ENCODE measurements at regions not wholly inside any gene's neighbourhood (a gene's known extent, or its start where the extent isn't known, plus 50 kb on each side); places are given as distances from the start of the nearest gene placed in this dataset.

DNA sequence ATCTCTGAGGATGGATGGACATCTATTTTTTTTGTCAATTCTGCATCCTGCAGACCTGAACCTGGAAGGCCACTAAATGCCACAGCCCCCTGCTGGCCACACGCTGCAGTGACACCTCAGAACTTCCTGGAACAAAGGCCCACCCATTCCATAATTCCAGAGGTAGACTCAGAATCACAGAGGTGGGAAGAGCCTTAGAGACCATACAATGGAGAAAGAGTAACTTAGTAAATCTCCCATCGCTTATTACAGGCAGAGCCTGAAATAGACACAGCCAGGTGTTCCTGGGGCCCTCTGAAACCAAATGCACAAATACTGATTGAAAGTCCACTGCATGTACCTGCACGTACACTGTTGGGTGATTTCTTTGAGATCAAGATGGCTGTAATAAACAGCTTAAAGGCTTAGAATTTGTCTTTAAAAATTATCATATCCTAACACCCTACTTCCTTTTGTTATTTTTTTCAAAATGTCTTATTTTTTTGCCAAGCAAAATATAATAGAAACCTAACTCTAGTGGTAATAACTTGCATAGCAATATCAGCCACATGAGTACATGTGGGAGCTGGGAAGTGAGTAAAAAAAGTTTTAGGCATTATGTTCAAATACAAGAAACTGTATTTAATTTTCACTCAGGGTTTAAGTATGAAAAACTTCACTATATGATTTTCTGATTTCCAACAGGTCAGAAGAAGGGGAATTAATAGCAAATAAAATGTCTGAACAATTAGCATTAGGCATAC, 62.7 kb downstream of the EOMES start:
- Histone ChIP-seq H3K9me2 (ENCODE audit: insufficient read depth) (no peaks in the 10 kb centered on the region), H3K4me2 (ENCODE audit: low read length) (no peak overlapping the region), H4K20me1 (ENCODE audit: insufficient read depth) (no peaks in the 10 kb centered on the region), H3K4me1 (ENCODE audit: control insufficient read depth in 1 of 2, insufficient read depth in 2 of 2, low read length in 2 of 2) (peaks cover 5% of the 10 kb centered on the region in 2 experiments; a peak in 3 of 4 replicates), H3K27ac (ENCODE audit: low read depth, low read length) (no peak overlapping the region), H2AFZ (ENCODE audit: low read depth, low read length, poor library complexity, severe bottlenecking) (peak overlapping the region; percentile 88), H3K27me3 (ENCODE audit: insufficient read depth, low read length) (no peaks in the 10 kb centered on the region), H3K9me3 (ENCODE audit: control insufficient read depth in 1 of 2, insufficient read depth in 1 of 2, low read depth in 1 of 2, low read length in 2 of 2) (no peaks in the 10 kb centered on the region), H3K36me3 (ENCODE audit: control insufficient read depth in 1 of 2, insufficient read depth in 2 of 2, low read length in 2 of 2) (no peaks in the 10 kb centered on the region), H3K9ac (ENCODE audit: low read length) (no peak overlapping the region), H3K79me2 (ENCODE audit: insufficient read depth, low read length) (no peaks in the 10 kb centered on the region), H3K4me3 (replicated peaks in 1 of 2; ENCODE audit: low read depth in 1 of 2, low read length in 2 of 2) (no peak overlapping the region)
- ATAC-seq (peak; percentile 97), DNase-seq (ENCODE audit: low read depth, low spot score) (peak; percentile 62)
- ChIA-PET RAD21 (ENCODE audit: low non-redundant PET in 1 of 2, low total read pairs in 2 of 2, uncharacterized antibody in 2 of 2, unreplicated experiment in 2 of 2) (no interaction called here), CTCF (interaction anchor here (0.6 to 1.9 kb wide), 5 partner anchors 8 to 22 kb away, joined by 3 to 6 read pairs (median 6); no protein-coding TSS in a partner anchor), POLR2A (no interaction called here)
- BruUV-seq (replicated peaks), result no TSS peak
- TF ChIP-seq, protein P1, sequence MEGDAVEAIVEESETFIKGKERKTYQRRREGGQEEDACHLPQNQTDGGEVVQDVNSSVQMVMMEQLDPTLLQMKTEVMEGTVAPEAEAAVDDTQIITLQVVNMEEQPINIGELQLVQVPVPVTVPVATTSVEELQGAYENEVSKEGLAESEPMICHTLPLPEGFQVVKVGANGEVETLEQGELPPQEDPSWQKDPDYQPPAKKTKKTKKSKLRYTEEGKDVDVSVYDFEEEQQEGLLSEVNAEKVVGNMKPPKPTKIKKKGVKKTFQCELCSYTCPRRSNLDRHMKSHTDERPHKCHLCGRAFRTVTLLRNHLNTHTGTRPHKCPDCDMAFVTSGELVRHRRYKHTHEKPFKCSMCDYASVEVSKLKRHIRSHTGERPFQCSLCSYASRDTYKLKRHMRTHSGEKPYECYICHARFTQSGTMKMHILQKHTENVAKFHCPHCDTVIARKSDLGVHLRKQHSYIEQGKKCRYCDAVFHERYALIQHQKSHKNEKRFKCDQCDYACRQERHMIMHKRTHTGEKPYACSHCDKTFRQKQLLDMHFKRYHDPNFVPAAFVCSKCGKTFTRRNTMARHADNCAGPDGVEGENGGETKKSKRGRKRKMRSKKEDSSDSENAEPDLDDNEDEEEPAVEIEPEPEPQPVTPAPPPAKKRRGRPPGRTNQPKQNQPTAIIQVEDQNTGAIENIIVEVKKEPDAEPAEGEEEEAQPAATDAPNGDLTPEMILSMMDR (IDR thresholded peaks at IDR 0.05 in 2 of 3, conservative IDR thresholded peaks at IDR 0.05 in 1 of 3; ENCODE audit: borderline replicate concordance in 1 of 3, insufficient read depth in 1 of 3, low read depth in 2 of 3, low read length in 2 of 3), result peak; percentile 75 to 92 (median 80)
- TF ChIP-seq ELF1 (IDR thresholded peaks at IDR 0.05; ENCODE audit: borderline replicate concordance, low read depth), result peak; percentile 48
- no peak for TF ChIP-seq ZFX (IDR thresholded peaks at IDR 0.05)
- TF ChIP-seq YY1 (IDR thresholded peaks at IDR 0.05; ENCODE audit: extremely low read depth, insufficient replicate concordance, low read depth, low read length), result peak; percentile 35
- TF ChIP-seq CBX3 (IDR thresholded peaks at IDR 0.05; ENCODE audit: low read depth), result 0 out of 2 replicates have a peak, but pooled peaks have one; percentile 52
- TF ChIP-seq TCF7L2 (IDR thresholded peaks at IDR 0.05; ENCODE audit: borderline replicate concordance, extremely low read depth, insufficient read depth, insufficient read length), result no peak
- TF ChIP-seq RAD21 (IDR thresholded peaks at IDR 0.05; ENCODE audit: low read depth), result peak; percentile 77
- TF ChIP-seq POLR2AphosphoS5 (IDR thresholded peaks at IDR 0.05; ENCODE audit: low read depth, low read length), result no peak
- intact Hi-C loops (cut with micrococcal nuclease), result loop anchor here (1.0 to 2.0 kb wide), 2 partner anchors 175 to 347 kb away; partner anchors contain the start of gene SLC4A7
